Dendritic cell treated with granulocyte-macrophage colony-stimulating factor and Interleukin-4, amounts not matched to agents 40 ng/mL and 50 ng/mL, for 4 days (primary cell): ENCODE measurements at regions not wholly inside any gene's neighbourhood (a gene's known extent, or its start where the extent isn't known, plus 50 kb on each side); places are given as distances from the start of the nearest gene placed in this dataset.

ENCODE experiments used
- H3K27ac Mint-ChIP-seq: one replicate; pipeline ENCODE4 v1.8.0; 2022; ENCODE audit warnings: mild to moderate bottlenecking, mixed read lengths
- H3K27me3 Mint-ChIP-seq: one replicate; pipeline ENCODE4 v1.8.0; 2022; ENCODE audit warnings: mild to moderate bottlenecking, mixed read lengths
- H3K36me3 Mint-ChIP-seq: one replicate; pipeline ENCODE4 v1.8.0; 2022; ENCODE audit warnings: low read depth, mixed read lengths
- H3K4me1 Mint-ChIP-seq: one replicate; pipeline ENCODE4 v1.8.0; 2022; ENCODE audit warnings: low read depth, mixed read lengths
- H3K4me3 Mint-ChIP-seq: one replicate; pipeline ENCODE4 v1.8.0; 2022; ENCODE audit warnings: mild to moderate bottlenecking, moderate library complexity, mixed read lengths
- H3K9me3 Mint-ChIP-seq: one replicate; pipeline ENCODE4 v1.8.0; 2022; ENCODE audit warnings: mixed read lengths
- intact Hi-C: fragments of 100-400 bp; cut with micrococcal nuclease; formaldehyde crosslinking; loops from one replicate; pipeline ENCODE4 v1.15.0; 2022

DNA sequence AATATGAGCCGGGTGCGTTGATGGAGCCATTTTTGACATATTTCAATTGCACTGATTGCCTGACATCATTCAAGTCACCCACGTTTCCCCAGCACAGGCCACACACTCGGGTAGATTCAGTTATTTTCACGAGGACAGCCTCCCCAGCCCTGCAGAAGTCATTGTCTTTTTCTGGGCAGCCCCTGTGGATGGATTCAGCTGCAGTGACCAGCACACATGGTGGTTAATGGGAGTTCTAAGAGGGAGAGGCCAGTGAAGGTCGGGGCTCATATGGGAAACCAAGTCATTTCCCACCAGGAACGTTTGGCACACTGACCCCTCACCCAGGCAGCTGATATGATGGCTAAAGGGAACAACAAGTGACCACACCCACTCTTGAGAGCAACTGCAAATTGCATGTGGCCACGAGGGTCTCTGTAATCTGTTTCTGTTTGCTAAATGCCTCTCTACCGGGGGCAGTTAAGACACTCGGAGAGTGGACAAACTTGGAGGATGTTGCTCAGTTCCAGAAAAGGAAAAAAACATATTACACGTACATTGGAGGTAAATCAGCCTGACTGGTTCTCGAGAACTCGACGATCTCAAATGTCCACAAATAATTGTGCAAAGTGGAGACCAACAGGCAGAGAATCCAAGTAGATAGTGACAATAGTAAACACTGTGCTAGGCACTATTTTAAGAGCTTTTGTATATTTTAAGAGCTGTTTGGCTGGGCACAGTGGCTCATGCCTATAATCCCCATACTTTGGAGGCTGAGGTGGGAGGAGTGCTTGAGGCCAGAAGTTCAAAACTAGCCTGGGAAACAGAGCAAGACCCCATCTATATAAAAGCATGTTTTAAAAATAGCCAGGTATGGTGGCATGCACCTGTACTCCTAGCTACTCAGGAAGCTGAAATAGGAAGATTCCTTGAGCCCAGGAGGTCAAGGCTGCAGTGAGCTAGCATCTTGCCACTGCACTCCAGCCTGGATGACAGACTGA, 167.2 kb upstream of the IRF2BP2 start:
- Mint-ChIP-seq H3K4me3 (no peak overlapping the region), H3K27ac (no peak overlapping the region), H3K4me1 (peaks cover 10% of the 10 kb centered on the region), H3K36me3 (no peaks in the 10 kb centered on the region), H3K9me3 (no peaks in the 10 kb centered on the region), H3K27me3 (no peaks in the 10 kb centered on the region)
- intact Hi-C loops, result no loop called here

DNA sequence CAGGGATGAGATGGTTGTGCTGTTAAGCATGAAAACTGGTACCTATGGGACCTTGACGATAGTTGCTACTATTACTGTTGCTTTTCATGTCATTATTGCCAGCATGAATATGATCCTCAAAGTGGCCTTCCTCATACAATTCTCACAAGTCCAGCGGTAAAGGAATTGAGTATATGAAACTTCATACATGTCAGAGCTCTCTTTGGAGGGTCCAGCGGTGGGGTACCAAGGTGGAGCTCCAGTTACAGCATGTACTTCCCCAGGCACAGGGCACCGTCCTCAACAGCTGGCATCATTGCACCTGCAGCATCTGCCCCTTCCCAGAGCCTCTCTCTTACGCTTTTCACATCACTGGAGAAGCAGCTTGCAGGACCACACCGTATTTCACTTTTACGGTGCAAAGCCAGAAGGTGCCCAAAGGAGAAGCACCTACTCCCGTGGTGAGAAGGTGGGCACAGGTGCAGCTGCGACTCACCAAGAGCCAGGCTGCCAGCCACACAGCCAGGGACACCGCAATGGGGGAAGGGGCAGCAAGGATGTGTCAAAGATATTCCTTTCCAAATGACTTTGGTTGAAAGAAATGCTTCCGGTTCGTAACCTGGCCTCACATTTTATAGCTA, 166.4 kb upstream of the IRF2BP2 start:
- Mint-ChIP-seq H3K27me3 (no peaks in the 10 kb centered on the region), H3K4me1 (peaks cover 18% of the 10 kb centered on the region), H3K36me3 (no peaks in the 10 kb centered on the region), H3K9me3 (no peaks in the 10 kb centered on the region), H3K4me3 (no peak overlapping the region), H3K27ac (no peak overlapping the region)
- intact Hi-C loops, result no loop called here

DNA sequence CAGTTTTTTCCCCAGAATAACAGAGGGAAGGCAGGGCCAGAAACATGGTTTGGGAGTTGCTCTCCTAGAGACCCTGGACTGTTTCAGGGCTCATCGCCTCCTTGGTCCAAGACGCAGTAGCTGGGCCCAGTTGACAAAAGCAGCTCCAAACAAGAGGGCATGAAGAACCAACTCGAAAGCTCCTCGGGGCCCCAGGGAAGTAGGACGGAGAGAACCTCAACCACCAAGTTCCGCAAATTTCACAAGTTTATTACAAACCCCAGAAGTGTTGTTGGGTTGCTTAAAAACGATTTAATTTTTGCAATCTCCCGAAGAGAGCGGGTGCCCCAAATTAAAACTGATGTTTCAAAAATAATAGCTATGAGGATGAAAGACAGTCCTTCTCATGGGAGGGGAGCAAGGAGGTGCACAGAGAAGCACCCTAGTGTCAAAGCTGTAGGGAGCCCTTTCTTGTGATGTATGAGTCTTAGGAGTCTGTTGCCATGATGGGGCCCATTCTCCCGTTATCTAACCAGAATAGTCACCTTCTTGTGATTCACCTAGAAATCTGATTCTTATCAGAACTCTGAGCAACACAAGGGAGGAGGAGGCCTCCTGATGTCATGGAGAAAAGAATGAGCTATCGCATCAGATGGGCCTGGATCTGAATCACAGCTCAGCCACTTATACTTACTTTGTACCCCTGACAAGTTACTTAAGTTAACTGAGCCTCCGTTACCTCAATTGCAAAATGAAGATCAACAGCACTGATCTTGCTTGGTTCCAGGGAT, 165.7 kb upstream of the IRF2BP2 start:
- Mint-ChIP-seq H3K4me1 (peaks cover 25% of the 10 kb centered on the region), H3K9me3 (no peaks in the 10 kb centered on the region), H3K27me3 (no peaks in the 10 kb centered on the region), H3K4me3 (no peak overlapping the region), H3K36me3 (no peaks in the 10 kb centered on the region), H3K27ac (no peak overlapping the region)
- intact Hi-C loops, result no loop called here

DNA sequence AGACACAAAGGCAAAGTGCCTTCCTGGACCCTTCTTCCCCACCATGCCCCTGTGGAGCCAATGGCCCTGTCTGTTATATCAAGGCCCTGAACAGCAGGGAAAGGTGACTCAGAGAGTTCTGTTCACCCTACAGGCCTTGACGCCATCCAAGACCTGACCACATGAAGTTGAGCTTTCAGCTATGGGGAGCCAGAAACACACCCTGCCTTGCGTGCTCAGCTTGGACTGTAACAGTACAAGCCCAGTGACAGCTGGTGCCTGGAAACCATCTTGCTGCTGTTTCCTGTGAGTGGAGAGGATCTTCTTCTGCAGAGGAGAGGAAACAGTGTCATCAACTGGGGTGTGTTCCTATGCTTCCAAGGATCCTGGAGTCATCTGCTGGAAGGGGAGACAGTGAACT, 165.0 kb upstream of the IRF2BP2 start:
- Mint-ChIP-seq H3K4me1 (peaks cover 32% of the 10 kb centered on the region), H3K36me3 (no peaks in the 10 kb centered on the region), H3K27me3 (no peaks in the 10 kb centered on the region), H3K27ac (no peak overlapping the region), H3K4me3 (peak overlapping the region; percentile 7), H3K9me3 (no peaks in the 10 kb centered on the region)
- intact Hi-C loops, result no loop called here

DNA sequence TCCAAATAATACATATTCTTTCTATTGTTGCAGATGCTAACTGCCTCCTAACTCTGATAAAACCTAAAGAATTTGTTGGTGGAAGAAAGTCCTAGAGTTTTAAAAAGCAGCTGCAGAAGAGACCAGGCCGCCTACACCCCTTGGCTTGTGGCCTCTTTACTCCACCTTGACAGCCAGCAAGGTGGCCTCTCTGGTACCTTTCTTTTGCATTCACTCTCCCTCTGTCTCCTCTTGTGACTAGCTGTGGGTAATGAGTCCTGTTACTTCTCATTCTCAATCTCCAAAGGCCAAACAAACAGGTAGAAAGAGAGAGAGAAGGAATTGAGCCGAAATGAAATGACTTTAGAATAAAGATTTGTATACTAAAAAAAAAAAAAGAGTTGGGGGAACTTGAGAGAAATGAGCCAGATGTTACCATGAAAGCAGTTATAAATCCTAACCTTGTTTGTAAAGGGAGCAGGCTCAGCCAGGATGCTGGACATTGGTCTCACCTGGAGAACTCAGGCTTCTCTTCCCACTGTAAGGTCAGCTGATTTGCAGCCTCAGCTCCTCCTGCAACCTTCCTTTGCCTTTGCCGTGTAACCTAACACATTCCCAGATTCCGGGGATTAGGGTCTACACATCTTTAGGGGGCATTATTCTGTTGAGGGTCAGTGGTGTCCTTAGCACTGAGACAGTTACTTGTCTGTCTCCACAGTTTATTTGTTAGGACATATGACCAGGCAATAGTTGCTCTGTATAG, 164.1 kb upstream of the IRF2BP2 start:
- H3K9me3 Mint-ChIP-seq, result no peaks in the 10 kb centered on the region
- intact Hi-C loops, result loop anchor here (2.0 kb wide), 1 partner anchor 67 kb away; no protein-coding TSS in a partner anchor
- H3K4me1 Mint-ChIP-seq, result peaks cover 41% of the 10 kb centered on the region
- no peak overlapping the region for H3K27ac Mint-ChIP-seq
- H3K27me3 Mint-ChIP-seq, result no peaks in the 10 kb centered on the region
- no peaks in the 10 kb centered on the region for H3K36me3 Mint-ChIP-seq
- H3K4me3 Mint-ChIP-seq, result no peak overlapping the region

DNA sequence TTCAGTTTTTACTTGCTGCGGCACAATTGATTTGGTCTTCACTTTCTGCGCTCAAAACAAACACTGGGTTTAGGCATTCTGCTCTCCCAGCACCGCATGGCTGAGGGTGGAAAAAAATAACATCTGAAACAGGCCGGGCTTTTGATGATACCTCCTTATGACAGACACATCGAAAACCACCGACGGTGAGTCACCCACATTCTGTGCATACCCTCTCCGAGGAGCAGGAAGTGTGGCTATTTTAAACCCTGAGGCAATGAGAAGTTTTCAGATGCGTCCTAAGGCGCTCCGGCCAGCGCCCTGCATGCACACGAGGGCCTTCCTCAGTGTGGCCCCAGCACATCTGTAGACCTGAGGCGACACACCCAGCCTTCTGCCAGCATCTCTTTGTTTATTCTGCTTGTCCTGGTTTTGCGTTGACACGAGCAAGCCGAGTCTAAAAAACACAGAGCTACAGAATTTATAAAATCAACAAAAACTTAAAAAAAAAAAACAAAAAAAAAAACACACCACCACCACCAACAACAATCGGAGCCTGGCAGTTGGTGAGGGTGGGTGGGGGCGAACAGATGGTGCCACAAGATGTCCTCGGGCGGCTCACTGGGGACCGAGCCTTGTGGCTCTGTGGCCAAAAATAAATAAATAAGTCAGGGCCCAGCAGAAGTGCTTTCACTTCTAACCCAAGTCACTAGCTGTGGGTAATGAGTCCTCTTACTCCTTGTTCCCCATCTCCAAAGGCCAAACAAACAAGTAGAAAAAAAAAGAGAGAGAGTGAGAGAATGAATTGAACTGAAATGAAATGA, 162.6 kb upstream of the IRF2BP2 start:
- intact Hi-C loops, result loop anchor here (2.0 kb wide), 1 partner anchor 68 kb away; no protein-coding TSS in a partner anchor
- H3K27me3 Mint-ChIP-seq, result no peaks in the 10 kb centered on the region
- H3K36me3 Mint-ChIP-seq, result no peaks in the 10 kb centered on the region
- no peak overlapping the region for H3K27ac Mint-ChIP-seq
- peaks cover 56% of the 10 kb centered on the region for H3K4me1 Mint-ChIP-seq
- peak overlapping the region; percentile 2 for H3K4me3 Mint-ChIP-seq
- no peaks in the 10 kb centered on the region for H3K9me3 Mint-ChIP-seq

DNA sequence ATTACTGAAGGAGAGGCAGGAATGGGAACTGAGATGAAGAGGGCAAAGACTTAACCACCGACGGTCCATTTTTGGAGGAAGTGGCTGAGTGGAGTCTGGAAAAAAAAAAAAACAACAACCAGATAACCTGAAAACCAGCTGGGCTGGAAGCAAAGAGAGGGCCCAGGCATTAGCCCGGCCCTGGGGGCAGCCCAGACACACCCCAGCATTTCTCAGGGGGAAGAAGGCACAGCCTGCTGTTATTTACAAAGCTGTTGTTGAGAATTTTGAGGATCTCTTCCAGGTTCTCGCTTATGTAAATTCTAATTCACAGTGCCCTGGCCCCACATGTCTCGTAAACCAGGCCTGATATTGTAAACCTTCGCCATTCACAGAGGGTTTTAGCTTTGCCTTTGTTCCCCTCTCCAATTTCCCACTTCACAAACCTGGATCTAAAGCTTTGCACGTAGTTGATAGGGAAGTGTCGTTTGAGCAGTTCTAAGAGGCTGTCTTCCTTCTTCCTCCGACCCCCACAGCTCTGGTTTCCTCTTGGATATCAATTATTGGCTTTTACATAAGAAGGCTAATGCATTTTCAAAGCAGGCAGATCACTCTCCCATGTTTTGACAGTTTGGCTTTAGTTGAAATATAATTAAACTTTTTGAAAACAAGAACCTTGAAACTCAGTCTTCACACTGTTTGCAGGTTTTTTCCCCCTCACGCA, 161.8 kb upstream of the IRF2BP2 start:
- Mint-ChIP-seq H3K36me3 (no peaks in the 10 kb centered on the region), H3K27ac (no peak overlapping the region), H3K4me1 (peaks cover 59% of the 10 kb centered on the region), H3K4me3 (no peak overlapping the region), H3K9me3 (no peaks in the 10 kb centered on the region), H3K27me3 (no peaks in the 10 kb centered on the region)
- intact Hi-C loops, result loop anchor here (2.0 kb wide), 2 partner anchors 69 to 159 kb away; no protein-coding TSS in a partner anchor

DNA sequence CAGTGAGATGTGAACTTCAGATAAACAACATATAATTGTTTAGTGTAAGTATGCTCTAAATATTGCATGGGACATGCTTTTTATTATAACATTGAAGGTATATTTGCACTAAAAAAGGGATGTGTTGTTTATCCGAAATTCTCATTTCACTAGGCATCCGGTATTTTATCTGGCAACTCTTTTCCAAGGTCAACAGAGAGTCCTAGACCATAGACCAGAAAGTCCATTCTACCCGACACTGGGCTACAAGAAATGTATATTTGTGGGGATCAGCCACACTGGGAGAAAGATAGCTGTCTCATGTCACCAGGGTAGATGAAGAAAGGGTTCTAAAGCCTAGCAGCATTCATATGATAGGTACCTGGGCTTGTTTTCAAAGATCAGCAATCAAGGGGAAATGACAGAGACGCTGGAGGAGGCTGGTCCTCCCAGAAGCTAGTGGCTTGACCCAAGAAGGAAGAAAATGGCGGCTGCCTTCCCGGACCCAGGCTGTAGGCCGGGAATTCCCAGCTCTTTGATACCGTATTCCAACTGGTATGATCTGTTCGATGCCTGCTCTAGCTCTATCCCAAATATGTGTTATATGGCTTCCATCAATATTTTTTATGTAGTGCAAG, 161.1 kb upstream of the IRF2BP2 start:
- intact Hi-C loops, result loop anchor here (2.0 kb wide), 1 partner anchor 158 kb away; no protein-coding TSS in a partner anchor
- no peaks in the 10 kb centered on the region for H3K36me3 Mint-ChIP-seq
- no peak overlapping the region for H3K4me3 Mint-ChIP-seq
- peaks cover 59% of the 10 kb centered on the region for H3K4me1 Mint-ChIP-seq
- H3K27ac Mint-ChIP-seq, result no peak overlapping the region
- H3K9me3 Mint-ChIP-seq, result no peaks in the 10 kb centered on the region
- H3K27me3 Mint-ChIP-seq, result no peaks in the 10 kb centered on the region

DNA sequence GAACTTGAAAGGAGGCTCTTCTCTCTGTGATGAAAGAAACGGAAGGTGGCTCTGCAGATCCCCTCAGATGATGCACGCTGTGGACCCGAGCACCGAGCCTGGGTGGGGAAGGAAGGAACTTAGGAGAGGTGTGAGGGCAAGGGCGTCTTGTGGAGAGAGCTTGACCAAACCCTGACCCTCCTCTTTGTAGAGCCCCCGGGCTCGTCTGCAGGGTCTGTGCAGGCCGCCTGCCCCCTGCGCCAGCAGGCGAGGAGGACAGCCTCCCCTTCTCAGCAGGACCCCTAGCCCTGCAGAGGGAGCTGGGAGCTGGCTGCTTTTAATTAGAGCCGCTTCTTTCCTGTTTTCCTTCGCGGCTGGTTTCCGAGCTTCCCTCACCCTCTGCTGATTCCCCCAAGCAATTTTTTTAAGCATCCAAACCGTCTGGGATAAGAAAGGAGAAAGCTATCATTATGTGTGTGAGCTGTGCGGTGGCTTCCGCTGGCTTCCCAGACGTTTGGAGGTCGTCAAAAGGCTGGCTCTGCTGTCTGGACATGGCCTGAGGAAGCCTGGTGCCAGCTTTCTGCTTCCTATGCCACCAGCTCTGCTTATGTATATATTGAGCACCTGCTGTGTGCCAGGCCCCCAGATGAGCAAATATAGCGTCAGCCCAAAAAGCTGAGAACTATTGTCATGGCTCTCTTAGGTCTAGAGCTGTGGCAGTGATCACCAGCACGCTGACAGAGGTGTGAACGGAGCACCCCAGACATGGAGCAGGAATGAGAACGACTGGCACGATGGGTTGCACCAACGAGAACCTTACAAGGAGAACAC, 160.2 kb upstream of the IRF2BP2 start:
- no peaks in the 10 kb centered on the region for H3K27me3 Mint-ChIP-seq
- peaks cover 59% of the 10 kb centered on the region for H3K4me1 Mint-ChIP-seq
- H3K36me3 Mint-ChIP-seq, result no peaks in the 10 kb centered on the region
- peak overlapping the region; percentile 73 for H3K27ac Mint-ChIP-seq
- H3K9me3 Mint-ChIP-seq, result no peaks in the 10 kb centered on the region
- H3K4me3 Mint-ChIP-seq, result no peak overlapping the region
- intact Hi-C loops, result loop anchor here (2.0 kb wide), 2 partner anchors 39 to 157 kb away; no protein-coding TSS in a partner anchor

DNA sequence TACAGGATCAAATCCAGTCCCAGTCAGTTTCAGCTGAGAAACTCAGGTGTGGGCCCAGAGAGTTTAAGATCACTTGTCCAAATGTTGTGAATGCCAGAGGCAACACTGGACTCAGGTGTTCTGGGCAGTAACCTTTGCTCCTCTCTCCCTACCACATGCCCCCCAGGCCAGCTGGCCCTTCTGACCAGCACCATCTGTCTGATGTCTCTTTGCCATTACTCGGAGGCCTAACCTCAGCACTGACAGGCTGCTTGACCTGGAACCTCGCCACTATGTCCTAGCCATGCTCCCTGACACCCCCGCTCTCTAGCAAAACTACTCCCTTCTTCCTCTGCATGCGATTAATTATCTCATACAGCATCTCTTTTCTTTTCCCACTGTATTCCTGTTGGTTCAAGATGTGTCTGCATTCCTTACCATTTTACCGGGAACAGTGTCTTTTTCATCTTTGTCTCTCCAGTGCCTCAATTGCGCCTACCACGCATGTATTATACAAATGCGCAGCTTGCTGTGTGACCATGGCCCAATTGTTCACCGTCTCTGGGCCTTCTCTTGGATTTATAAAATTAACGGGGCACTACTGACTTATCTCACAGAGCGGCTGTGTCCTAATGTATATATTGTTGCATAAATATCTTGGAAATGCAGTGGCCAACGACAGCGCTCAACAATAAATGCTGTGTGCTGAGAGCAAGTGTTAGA, 159.5 kb upstream of the IRF2BP2 start:
- intact Hi-C loops, result loop anchor here (2.0 kb wide), 1 partner anchor 39 kb away; no protein-coding TSS in a partner anchor
- Mint-ChIP-seq H3K27ac (peak overlapping the region; percentile 73), H3K4me1 (peaks cover 59% of the 10 kb centered on the region), H3K4me3 (no peak overlapping the region), H3K27me3 (no peaks in the 10 kb centered on the region), H3K9me3 (no peaks in the 10 kb centered on the region), H3K36me3 (no peaks in the 10 kb centered on the region)
